GM10266 (cell line): ENCODE measurements at regions not wholly inside any gene's neighbourhood (a gene's known extent, or its start where the extent isn't known, plus 50 kb on each side); places are given as distances from the start of the nearest gene placed in this dataset.
"Not testable (repeated sequence)": the region's sequence is repeated elsewhere in the genome, so short reads cannot be mapped to it uniquely, and the experiment has no call there.

Experiments used
- DNase-seq: peaks from one replicate; pipeline ENCODE4 v3.0.0; 2012; ENCODE audit errors: extremely low spot score
- TF ChIP-seq, protein P1 (sequence below): IDR thresholded peaks from 2 replicates; pipeline ENCODE4 v1.5.1; 2012; ENCODE audit warnings: mild to moderate bottlenecking, low read depth; ENCODE audit not compliant: control insufficient read depth, insufficient read depth; ENCODE audit errors: missing control alignments

DNA sequence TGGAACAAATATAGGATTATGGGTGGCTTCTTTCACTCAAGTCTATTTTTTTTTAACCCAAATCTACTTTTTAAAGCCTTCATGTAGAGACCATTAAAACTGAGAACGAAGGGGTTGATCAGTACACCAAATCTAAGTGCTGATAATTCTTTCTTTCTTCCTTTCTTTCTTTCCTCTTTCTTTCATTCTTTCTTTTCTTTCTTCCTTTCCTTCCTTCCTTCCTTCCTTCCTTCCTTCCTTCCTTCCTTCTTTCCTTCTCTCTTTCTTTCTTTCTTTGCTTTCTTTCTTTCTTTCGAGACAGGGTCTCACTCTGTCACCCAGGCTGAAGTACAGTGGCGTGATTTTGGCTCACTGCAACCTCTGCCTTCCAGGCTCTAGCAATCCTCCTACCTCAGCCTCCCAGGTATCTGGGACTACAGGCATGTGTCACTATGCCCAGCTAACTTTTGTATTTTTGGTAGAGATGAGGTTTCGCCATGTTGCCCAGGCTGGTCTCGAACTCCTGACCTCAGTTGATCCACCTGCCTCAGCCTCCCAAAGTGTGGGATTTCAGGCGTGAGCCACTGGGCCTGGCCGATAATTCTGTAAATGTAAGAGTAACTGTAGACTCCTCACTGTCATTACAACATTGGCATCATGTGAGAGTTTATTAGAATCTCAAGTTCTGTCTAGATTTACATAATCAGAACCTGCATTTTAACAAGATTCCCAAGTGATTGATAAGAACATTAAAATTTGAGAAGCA is 236.4 kb downstream of the TFEC start:
- TF ChIP-seq, protein P1, sequence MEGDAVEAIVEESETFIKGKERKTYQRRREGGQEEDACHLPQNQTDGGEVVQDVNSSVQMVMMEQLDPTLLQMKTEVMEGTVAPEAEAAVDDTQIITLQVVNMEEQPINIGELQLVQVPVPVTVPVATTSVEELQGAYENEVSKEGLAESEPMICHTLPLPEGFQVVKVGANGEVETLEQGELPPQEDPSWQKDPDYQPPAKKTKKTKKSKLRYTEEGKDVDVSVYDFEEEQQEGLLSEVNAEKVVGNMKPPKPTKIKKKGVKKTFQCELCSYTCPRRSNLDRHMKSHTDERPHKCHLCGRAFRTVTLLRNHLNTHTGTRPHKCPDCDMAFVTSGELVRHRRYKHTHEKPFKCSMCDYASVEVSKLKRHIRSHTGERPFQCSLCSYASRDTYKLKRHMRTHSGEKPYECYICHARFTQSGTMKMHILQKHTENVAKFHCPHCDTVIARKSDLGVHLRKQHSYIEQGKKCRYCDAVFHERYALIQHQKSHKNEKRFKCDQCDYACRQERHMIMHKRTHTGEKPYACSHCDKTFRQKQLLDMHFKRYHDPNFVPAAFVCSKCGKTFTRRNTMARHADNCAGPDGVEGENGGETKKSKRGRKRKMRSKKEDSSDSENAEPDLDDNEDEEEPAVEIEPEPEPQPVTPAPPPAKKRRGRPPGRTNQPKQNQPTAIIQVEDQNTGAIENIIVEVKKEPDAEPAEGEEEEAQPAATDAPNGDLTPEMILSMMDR, result no peak
- no peak for DNase-seq

DNA sequence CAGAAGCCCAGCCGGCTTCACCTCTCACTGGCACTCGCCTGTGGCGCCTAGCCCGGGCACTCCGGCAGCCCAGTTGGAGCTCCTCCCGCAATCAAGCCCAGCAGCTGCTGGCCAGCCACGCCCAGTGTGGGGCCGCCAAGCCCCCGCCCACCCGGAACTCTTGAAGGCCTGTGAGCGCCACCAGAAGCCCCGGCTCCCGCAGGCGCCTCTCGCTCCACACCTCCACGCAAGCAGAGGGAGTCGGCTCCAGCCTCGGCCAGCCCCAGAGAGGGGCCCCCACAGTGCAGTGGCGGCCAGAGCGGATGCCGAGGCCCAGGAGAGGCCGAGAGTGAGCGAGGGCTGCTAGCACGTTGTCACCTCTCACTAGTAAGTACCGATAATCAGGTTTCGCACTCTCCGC is 240.7 kb downstream of the TFEC start:
- TF ChIP-seq, protein P1, result no peak

DNA sequence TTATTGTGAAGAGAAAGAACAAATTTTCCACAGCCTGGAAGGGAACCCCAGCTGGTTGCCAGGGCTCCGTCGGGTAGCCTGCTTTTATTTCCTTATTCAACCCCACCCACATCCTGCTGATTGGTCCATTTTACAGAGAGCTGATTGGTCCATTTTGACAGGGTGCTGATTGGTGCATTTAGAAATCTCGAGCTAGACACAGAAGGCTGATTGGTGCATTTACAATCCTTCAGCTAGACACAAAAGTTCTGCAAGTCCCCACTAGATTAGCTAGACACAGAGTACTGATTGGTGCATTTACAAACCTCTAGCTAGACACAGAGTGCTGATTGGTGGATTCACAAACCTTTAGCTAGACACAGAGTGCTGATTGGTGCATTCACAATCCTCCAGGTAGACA is 241.1 kb downstream of the TFEC start:
- DNase-seq, result not testable (repeated sequence)

More for the DNA sequence above, 240.7 kb downstream of the TFEC start:
- DNase-seq, result no peak

DNA sequence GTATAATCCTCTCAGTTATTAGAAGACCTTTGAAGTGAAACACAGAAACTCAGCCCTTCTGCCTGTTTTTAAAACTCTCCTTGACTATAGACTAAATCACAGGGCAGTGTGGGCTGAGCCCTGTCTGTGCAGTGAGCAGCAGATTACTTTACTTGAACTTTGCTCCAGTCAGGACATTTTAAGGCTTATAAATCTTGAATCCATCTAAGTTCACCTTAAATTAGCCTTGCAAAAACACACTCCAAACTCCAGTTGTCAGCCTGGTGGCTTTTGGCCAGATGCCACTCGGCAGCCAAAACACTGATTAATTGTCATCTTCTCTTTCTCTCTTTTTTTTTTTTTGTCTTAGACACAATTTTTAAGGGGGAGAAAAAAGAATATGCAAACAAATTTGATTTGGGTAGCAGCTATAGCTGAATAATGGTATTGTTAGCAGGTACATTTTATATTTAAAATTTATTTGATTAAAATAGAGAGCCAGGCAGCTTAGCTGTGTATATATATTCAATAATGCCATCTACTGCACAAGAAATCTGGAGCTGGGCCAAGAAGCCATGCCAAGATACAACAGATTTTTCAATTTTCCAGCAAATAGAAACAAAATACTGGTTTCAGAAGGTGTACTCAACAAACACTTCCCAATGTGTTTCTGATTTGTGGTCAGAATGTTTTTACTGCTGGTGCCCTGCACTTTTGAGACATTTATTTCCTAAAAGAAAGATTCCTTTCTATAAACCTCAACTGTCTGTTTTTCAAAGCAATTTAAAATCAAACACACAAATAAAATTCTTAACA is 247.7 kb downstream of the TFEC start:
- TF ChIP-seq, protein P1, result no peak
- DNase-seq, result no peak

DNA sequence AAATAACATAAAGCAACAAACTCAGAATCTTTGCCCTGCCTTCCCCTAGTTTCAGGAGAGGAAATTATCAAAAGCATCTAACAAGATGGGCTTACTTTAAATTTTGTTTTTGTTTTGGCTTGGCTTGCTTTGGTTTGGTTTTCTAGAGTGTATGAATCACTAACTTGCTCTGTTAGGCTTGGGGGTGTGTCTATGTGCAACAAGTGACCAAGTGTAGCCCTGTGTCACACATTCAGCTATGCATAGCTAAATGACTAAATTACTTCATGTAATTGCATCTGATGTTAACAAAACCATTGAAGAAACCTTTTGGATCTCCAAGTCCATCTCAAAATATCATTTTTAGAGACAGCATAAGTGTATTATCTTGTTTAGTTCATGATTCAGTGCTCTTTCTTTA is 251.0 kb downstream of the TFEC start:
- TF ChIP-seq, protein P1, result no peak
- DNase-seq, result no peak

DNA sequence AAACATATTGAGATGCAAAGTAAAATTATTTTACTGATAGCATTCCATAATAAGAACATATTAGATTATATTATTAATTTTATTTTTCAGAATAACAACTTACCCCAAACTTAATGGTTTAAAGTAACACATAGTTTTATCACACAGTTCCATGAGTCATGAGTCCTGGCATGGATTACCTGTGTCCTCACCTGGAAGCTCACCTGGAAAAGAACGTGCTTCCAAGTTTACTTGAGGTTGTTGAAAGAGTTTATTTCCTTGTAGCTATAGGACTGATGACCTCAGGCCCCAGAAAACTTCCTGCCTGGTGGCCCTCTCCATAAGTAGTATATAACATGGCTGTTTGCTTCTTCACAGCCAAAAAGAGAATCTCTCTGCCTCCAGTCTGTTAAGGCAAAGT is 254.6 kb downstream of the TFEC start:
- TF ChIP-seq, protein P1, result no peak
- DNase-seq, result no peak

DNA sequence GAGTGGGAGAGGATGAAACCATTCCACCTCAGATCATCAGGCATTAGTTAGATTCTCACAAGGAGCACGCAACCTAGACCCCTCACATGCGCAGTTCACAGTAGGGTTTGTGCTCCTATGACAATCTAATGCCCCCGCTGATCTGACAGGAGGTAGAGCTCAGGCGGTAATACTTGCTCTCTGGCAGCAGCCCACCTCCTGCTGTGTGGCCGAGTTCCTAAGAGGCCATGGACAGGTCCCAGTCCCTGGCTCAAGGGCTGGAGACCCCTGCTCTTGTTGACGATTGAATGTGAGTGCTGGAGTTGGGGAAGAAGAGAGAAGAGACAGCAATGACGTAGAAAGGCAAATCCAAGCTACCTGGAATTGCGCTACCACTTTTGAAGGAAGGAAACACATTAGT is 267.2 kb downstream of the TFEC start:
- no peak for DNase-seq
- TF ChIP-seq, protein P1, result no peak
